Type B pancreatic cell (in vitro differentiated cells): ENCODE measurements at regions not wholly inside any gene's neighbourhood (a gene's known extent, or its start where the extent isn't known, plus 50 kb on each side); places are given as distances from the start of the nearest gene placed in this dataset.

Experiments used
- DNase-seq: peaks from one replicate; pipeline ENCODE4 v3.0.0; 2021; ENCODE audit warnings: mixed read lengths; ENCODE audit not compliant: unreplicated experiment; ENCODE audit errors: extremely low spot score
- H3K27ac Mint-ChIP-seq: 2 replicates; pipeline ENCODE4 v1.8.0; 2021; ENCODE audit warnings: mild to moderate bottlenecking, mixed read lengths
- H3K27me3 Mint-ChIP-seq: 2 replicates; pipeline ENCODE4 v1.8.0; 2021; ENCODE audit warnings: mixed read lengths
- H3K36me3 Mint-ChIP-seq: 2 replicates; pipeline ENCODE4 v1.8.0; 2021; ENCODE audit warnings: mixed read lengths
- H3K4me1 Mint-ChIP-seq: one replicate; pipeline ENCODE4 v1.8.0; 2021; ENCODE audit warnings: mixed read lengths; ENCODE audit not compliant: unreplicated experiment
- H3K4me3 Mint-ChIP-seq: 2 replicates; pipeline ENCODE4 v1.8.0; 2021; ENCODE audit warnings: mild to moderate bottlenecking, mixed read lengths
- H3K9me3 Mint-ChIP-seq: 2 replicates; pipeline ENCODE4 v1.8.0; 2021; ENCODE audit warnings: mixed read lengths
- TF ChIP-seq, protein P1 (sequence below): fragments of 200-600 bp; sonication (generic); conservative IDR thresholded peaks from 2 replicates; pipeline ENCODE4 v1.5.0; 2021; ENCODE audit warnings: antibody characterized with exemption, mild to moderate bottlenecking

DNA sequence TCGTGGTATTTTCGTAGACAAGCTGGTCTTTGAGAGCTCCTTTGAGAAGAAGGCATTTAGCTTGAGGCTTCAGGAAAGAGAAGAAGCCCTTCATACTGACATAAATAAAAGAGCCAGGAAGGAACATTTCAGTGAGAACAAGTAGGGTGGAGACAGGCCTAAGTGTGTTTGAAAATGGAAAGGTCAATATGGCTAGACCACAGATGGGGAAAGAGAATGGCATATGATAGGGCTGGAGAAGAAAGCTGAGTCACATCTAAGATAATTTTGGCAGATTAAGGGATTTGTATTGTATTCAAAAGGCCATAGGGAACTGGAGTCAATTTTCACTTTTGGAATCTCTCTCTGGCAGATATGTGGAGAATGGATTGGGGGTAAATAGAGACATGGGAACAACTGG lies 374.9 kb downstream of the TMEM38B start:
- Mint-ChIP-seq H3K27me3 (no peaks in the 10 kb centered on the region), H3K4me3 (no peak overlapping the region), H3K9me3 (peaks cover 5% of the 10 kb centered on the region), H3K36me3 (no peaks in the 10 kb centered on the region), H3K27ac (no peak overlapping the region), H3K4me1 (peaks cover 7% of the 10 kb centered on the region)
- DNase-seq, result no peak
- TF ChIP-seq, protein P1, sequence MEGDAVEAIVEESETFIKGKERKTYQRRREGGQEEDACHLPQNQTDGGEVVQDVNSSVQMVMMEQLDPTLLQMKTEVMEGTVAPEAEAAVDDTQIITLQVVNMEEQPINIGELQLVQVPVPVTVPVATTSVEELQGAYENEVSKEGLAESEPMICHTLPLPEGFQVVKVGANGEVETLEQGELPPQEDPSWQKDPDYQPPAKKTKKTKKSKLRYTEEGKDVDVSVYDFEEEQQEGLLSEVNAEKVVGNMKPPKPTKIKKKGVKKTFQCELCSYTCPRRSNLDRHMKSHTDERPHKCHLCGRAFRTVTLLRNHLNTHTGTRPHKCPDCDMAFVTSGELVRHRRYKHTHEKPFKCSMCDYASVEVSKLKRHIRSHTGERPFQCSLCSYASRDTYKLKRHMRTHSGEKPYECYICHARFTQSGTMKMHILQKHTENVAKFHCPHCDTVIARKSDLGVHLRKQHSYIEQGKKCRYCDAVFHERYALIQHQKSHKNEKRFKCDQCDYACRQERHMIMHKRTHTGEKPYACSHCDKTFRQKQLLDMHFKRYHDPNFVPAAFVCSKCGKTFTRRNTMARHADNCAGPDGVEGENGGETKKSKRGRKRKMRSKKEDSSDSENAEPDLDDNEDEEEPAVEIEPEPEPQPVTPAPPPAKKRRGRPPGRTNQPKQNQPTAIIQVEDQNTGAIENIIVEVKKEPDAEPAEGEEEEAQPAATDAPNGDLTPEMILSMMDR, result no peak

DNA sequence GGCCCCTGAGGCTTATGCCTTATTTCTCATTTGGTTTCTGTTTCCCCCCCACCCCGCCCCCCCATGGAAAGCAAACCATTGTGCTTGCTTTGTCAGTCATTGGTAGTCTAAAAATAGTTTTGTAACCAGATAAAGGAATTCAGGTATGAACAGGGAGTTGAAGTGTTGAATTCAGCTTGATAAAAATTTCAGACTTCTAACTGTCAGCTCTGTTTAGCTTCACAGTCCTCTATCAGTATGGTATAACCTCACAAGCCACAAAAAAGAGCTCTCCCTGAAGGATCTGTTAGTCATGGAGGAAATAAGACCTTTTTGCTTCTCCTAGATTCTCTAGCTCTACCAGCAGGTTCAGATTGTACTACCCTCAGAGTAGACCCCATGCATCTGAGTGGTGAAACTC lies 378.1 kb downstream of the TMEM38B start:
- H3K4me3 Mint-ChIP-seq, result no peak overlapping the region
- no peaks in the 10 kb centered on the region for H3K27me3 Mint-ChIP-seq
- H3K9me3 Mint-ChIP-seq, result peaks cover 10% of the 10 kb centered on the region
- H3K4me1 Mint-ChIP-seq, result peaks cover 13% of the 10 kb centered on the region
- DNase-seq, result no peak
- H3K27ac Mint-ChIP-seq, result no peak overlapping the region
- no peaks in the 10 kb centered on the region for H3K36me3 Mint-ChIP-seq
- TF ChIP-seq, protein P1, result no peak

DNA sequence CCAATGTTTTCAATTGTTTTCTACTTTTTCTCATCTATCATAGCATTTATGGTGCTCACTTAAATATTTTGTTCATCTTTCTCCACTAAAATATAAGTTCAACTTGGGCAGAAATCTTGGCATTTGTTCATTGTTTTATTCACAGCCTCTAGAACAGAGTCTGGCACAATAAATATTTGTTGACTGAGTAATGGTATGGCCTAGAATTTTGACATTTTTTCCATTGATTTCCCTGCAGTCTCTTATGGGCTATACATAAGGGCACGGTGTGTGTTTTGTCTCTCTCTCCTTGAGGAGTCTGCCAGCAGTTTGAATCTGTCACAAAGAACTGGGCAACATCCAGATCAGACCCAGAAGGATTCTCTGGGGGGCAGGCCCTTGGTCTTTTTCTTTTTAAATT lies 379.7 kb downstream of the TMEM38B start:
- Mint-ChIP-seq H3K9me3 (peaks cover 10% of the 10 kb centered on the region), H3K27ac (no peak overlapping the region), H3K36me3 (no peaks in the 10 kb centered on the region), H3K4me3 (no peak overlapping the region), H3K27me3 (no peaks in the 10 kb centered on the region), H3K4me1 (peaks cover 16% of the 10 kb centered on the region)
- DNase-seq, result no peak
- TF ChIP-seq, protein P1, result no peak

DNA sequence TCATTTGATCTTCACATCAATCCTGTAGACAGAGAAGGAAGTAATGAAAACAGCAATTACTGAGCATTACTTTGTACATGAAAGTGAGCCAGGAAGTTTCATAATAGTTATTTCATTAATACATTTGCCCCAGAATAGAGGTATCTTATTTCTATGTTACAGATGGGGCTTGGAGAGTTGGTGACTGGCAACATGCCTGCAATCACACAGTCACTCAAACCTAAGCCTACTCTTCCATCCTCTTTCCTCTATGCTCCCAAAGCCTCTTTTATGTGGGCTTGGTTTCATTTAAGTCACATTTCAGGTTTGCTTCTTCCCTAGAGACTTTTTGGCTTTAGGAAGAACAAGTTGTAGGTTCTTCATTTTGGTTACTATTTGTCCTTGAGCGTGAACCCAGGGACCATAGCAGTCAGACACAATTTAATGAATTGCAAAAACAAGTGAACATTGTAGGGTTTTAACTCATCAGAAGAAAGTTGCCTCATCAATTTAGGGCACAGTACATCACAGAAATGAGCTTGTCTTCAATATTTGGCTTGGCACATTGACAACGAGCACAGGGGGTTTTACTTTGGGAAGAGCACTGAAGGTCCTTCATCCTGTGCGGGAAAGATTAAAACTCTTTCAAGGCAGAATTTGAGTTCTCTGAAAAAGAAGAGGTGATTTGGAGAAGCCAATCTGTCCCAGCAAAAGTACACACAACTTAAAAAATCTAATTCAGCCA lies 381.1 kb downstream of the TMEM38B start:
- Mint-ChIP-seq H3K27ac (no peak overlapping the region), H3K4me3 (no peak overlapping the region), H3K27me3 (no peaks in the 10 kb centered on the region), H3K36me3 (no peaks in the 10 kb centered on the region), H3K9me3 (peaks cover 10% of the 10 kb centered on the region), H3K4me1 (peaks cover 10% of the 10 kb centered on the region)
- TF ChIP-seq, protein P1, result no peak
- DNase-seq, result no peak

DNA sequence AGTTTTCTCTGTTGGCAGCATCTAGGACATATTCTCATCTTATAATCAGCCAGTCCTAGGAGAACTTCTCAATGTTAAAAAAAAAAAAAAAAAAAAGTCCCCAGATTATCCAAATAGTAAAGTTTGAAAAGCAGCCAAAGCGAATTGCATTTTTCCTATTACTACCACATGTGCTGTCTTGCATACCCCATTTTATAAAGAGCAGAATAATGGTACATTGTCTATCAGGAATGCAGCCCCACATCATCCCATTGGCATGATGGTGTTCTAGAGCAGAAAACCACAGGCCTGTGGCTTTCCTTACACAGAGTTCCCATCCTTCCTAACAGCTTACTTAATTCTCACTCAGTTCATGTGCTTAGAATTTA lies 381.6 kb downstream of the TMEM38B start:
- no peaks in the 10 kb centered on the region for H3K27me3 Mint-ChIP-seq
- H3K9me3 Mint-ChIP-seq, result peaks cover 10% of the 10 kb centered on the region
- DNase-seq, result no peak
- peaks cover 10% of the 10 kb centered on the region for H3K4me1 Mint-ChIP-seq
- TF ChIP-seq, protein P1, result no peak
- no peaks in the 10 kb centered on the region for H3K36me3 Mint-ChIP-seq
- no peak overlapping the region for H3K4me3 Mint-ChIP-seq
- H3K27ac Mint-ChIP-seq, result no peak overlapping the region
